GM19240 (cell line): ENCODE measurements at regions not wholly inside any gene's neighbourhood (a gene's known extent, or its start where the extent isn't known, plus 50 kb on each side); places are given as distances from the start of the nearest gene placed in this dataset.
"Not testable (repeated sequence)": the region's sequence is repeated elsewhere in the genome, so short reads cannot be mapped to it uniquely, and the experiment has no call there.

Source experiments
- DNase-seq: peaks from one replicate; pipeline ENCODE4 v3.0.0; 2011; ENCODE audit warnings: low spot score; ENCODE audit not compliant: insufficient read length

DNA sequence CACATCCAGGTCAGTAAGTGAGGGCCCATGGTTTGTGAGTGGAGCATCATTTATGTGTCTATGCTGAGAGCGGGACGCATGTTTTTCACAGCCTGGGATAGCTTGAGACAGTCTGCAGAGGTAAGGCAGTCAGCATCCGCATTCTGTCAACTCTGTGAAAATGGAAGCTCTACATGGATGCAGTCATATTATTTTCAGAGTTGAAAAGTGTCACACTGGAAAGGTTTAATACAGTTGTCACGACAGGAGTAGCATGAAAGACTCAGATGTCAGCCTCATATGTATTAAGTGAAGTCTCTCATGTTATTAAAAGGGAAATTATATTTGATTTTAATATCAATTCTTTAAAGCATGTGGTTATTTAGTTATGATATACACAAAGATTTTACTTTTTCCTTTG lies 436.9 kb upstream of the GYPC start:
- DNase-seq = no peak

DNA sequence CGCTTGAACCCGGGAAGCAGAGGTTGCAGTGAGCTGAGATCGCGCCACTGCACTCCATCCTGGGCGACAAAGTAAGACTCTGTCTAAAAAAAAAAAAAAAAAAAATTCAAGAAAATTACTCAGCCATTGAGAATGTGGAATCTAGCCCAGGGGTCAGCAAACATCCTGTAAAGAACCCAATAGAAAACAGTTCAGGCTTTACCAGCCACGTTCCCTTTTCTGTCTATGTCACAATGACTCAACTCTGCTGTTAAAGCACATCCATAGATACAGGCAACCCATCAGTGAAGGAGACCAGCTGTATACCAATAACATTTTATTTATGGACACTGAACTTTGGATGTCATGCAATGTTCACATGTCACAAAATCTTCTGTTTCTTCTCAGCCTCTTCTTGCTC lies 435.6 kb upstream of the GYPC start:
- DNase-seq = no peak

DNA sequence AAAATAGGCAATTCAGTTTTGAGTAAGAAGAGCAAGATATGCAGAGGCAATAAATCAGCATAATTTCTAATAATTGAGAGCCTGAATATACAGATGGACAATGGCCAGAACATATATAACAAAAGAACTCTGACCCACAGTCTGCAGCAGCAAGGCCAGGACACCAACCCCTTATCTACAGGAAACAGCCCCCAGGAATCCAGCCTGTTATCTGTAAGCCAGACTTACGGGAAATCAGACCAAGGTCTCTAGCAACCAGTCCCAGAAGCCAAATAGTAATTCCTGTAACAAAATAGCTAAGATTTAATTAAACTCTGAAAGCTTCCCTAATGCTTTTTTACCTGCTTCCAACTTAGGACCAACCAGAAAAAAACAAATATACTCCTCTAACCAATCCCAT lies 434.5 kb upstream of the GYPC start:
- no peak for DNase-seq

DNA sequence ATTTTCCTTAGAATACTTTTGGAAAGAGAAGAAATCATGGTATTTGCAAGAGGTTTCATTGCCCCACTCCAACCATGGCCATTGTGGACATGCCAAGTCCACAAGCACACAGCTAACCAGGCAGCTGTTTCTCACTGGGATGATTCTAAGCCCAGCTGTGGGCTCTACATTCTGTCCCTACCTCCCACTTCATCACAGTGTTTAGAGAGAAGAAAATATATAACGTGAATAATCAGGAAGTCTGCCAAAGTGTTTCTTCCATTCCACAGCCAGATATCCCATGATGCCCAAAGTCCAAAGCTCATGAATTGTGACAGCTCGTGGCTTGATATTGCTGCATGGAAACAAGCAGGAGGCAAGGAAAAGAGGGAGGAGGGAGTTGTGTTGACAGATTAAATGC lies 433.7 kb upstream of the GYPC start:
- DNase-seq = no peak

DNA sequence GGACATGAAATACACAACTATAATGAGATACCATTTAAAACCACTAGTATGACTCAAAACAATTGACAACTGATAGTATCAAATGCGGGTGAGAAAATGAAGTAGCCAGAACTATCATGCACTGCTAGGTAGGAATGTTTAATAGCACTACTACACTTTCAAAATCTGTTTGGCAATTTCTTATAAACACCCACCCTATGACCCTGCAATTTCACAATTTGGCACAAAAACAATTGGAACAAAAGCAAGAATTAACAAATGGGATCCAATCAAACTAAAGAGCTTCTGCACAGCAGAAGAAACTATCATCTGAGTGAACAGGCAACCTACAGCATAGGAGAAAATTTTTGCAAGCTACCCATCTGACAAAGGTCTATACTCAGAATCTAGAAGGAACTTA lies 431.2 kb upstream of the GYPC start:
- no peak for DNase-seq

DNA sequence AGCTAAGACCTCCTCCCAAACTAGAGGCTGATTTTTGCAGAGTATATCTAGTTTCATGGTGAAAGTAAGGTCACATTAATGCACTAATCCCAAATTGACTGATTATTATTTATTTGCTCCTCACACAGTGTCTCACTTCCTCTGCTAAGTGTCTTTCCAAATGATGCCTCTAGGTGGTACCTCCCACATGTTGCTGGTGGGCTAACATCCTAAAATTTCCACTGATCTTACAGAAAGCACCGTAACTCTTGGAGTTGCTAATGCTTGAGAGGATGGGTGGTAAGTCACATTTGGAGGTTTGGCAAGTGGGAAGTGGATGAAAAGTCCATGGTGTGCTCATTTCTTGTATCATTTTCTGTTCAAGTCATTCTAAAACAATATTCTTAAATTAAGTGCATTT lies 428.7 kb upstream of the GYPC start:
- no peak for DNase-seq

DNA sequence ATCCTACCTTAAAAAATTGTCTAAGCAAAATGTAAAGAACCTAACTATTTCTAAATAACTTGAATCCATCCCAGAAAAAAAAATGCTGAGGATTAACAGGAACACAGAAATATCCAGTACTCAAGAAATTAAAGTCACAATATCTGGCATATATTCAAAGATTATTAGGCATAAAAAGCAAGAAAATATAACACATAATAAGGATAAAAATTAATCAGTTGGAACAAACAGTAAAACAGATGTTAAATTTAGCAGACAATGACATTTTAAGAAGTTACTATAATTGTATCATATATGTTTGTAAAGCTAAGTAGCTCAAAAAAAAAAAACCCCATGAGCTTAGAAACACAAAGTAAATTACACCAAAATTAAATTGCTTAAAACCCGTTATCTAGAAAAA lies 427.4 kb upstream of the GYPC start:
- no peak for DNase-seq

DNA sequence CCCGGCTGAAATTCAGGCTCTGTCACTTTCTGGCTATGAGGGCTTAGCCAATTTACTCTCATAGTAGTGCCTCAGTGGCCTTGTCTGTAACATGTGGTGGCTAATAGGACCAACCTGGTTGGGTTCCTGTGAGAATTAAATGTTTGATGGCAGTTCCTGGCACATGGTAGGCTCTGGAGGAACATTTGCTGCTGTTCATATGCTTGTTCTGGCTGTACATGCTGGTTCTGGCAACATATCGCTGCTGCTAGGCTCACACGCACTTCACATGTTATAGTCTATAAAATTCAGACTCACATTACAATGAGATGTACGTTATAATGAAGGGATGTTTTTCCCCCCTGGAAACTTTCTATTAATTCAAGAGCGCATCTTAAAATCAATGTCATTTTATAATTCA lies 417.7 kb upstream of the GYPC start:
- no peak for DNase-seq

- DNase-seq = no peak
Observed at GRCh38 chr2:126239320-126239955, 416.5 kb upstream of the GYPC start.

DNA sequence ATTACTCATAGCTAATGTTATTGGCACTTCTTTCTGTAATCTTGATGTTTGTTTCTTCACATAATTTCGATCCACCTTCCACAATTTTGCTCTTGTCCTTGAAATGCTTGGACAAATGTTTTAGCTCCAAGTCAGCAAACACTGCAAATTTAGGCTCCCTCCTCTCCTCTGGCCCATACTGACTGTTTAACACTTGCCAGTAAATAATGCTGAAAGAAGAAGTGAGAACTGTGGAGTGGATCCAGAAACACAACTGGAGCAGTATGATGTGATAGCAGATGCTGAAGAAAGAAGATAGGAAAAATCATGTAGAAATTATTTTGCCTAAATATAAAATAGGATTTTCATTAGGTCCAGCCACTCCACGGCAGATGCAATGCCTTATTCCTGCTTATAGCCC lies 415.0 kb upstream of the GYPC start:
- DNase-seq = no peak

- DNase-seq = no peak
Observed at GRCh38 chr2:126241411-126241810, 414.5 kb upstream of the GYPC start.

- no peak for DNase-seq
Observed at GRCh38 chr2:126244937-126245336, 411.0 kb upstream of the GYPC start.

- DNase-seq = no peak
Observed at GRCh38 chr2:126253669-126254068, 402.3 kb upstream of the GYPC start.

GRCh38 chr2:126264625-126265024 lies 391.3 kb upstream of the GYPC start:
- no peak for DNase-seq

GRCh38 chr2:126269911-126270310 lies 386.0 kb upstream of the GYPC start:
- no peak for DNase-seq

GRCh38 chr2:126270587-126270986 lies 385.4 kb upstream of the GYPC start:
- DNase-seq = no peak

DNA sequence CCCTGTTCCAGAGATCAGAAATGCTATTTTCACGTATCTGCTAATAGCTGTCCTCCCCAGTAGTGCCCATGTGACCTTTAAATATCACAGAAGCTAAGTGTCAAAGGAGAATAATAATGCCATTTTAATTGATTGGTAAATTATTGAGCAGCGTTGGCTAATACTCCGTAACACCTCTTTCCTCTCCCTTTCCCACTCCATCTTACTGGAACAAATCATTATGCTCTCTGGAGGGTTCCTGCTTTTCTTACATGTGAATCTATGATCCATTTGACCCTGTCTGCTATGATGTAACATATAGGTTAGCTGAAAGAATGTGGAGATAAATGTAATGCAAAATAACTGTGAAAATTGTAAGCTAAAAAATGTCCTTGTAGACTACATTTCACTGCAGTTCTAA lies 383.6 kb upstream of the GYPC start:
- no peak for DNase-seq

GRCh38 chr2:126275098-126275497 lies 380.9 kb upstream of the GYPC start:
- DNase-seq = no peak

DNA sequence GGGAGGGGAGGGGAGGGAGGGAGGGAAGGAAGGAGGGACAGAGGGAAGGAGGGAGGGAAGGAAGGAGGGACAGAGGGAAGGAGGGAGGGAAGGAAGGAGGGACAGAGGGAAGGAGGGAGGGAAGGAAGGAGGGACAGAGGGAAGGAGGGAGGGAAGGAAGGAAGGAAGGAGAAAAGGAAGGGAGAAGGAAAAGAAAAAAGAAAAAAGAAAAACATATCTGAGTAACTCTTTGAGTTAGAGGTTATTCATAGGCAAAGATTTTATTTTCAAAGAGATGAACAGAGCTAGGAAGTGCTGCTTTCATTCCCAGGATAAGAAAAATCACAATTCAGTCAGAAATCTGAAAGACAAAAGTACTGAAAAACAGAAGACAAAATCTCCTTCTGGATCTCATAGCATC lies 379.7 kb upstream of the GYPC start:
- not testable (repeated sequence) for DNase-seq

GRCh38 chr2:126288362-126288761 lies 367.6 kb upstream of the GYPC start:
- DNase-seq = no peak

DNA sequence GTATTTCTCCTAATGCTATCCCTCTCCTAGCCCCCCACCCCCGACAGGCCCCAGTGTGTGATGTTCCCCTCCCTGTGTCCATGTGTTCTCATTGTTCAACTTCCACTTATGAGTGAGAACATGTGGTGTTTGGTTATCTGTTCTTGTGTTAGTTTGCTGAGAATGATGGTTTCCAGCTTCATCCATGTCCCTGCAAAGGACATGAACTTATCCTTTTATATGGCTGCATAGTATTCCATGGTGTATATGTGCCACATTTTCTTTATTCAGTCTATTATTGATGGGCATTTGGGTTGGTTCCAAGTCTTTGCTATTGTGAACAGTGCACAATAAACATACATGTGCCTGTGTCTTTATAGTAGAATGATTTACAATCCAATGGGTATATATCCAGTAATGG lies 362.0 kb upstream of the GYPC start:
- not testable (repeated sequence) for DNase-seq

DNA sequence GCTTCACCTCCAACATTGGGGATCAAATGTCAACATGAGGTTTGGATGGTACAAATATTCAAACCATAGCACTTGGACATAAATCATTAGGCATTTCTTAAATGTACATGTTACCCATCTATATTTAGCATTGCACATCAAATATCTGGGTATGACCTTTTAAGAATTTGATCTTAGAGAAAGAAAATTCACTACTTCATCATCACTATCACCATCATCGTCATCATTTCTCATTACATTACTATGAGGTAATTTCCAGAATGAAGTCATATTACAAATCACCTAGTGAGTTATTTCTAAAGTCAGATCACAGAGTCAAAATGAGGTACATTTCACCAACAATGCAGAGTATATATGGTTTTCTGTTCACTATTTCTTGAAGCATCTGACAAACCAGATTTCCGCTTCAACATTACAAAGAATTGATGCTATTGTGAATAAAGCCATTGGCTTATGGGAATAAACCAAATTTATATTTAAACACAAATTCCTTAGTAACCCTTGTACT lies 356.4 kb upstream of the GYPC start:
- no peak for DNase-seq

DNA sequence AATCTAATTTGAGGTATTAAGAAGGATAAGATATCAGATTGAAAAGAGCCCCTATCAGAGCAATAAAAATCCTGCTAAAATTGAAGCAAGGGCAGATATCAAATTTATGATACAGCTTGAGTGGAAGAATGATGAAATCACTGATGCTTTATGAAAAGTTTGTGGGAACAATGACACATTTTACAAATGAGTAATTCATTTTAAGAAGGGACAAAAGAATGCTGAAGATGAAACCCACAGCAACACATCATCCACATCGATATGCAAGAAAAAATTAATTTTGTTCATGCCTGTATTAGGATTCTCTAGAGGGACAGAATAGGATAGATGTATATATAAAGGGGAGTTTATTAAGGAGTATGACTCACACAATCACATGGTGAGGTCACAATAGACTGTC lies 355.6 kb upstream of the GYPC start:
- no peak for DNase-seq

- no peak for DNase-seq
Observed at GRCh38 chr2:126302043-126302442, 353.9 kb upstream of the GYPC start.
